ENCODE measurements at regions not wholly inside any gene's neighbourhood (a gene's known extent, or its start where the extent isn't known, plus 50 kb on each side); places are given as distances from the start of the nearest gene placed in this dataset.

GRCh38 chr4:66691101-66691500 is 854.2 kb downstream of the CENPC start:
- TF ChIP-seq NFIC (IDR thresholded peaks at IDR 0.05) (no peak), USF1 (IDR thresholded peaks at IDR 0.05) (no peak), EP300 (IDR thresholded peaks at IDR 0.05; ENCODE audit: borderline replicate concordance) (no peak), YY1 (IDR thresholded peaks at IDR 0.05; ENCODE audit: low read depth) (no peak), TCF12 (IDR thresholded peaks at IDR 0.05; ENCODE audit: low read depth) (no peak), RAD21 (IDR thresholded peaks at IDR 0.05; ENCODE audit: low read depth) (no peak), REST (IDR thresholded peaks at IDR 0.05; ENCODE audit: low read depth) (no peak), ZBTB7A (IDR thresholded peaks at IDR 0.05; ENCODE audit: low read depth) (no peak), TAF1 (IDR thresholded peaks at IDR 0.05; ENCODE audit: low read depth) (no peak), MAX (IDR thresholded peaks at IDR 0.05) (no peak), EGR1 (IDR thresholded peaks at IDR 0.05) (no peak), TEAD4 (IDR thresholded peaks at IDR 0.05) (no peak)

- TF ChIP-seq CEBPB (IDR thresholded peaks at IDR 0.05) (no peak), RAD21 (IDR thresholded peaks at IDR 0.05; ENCODE audit: low read depth) (peak; percentile 58), CREB1 (IDR thresholded peaks at IDR 0.05; ENCODE audit: low read depth) (no peak), FOXM1 (IDR thresholded peaks at IDR 0.05; ENCODE audit: borderline replicate concordance, low read depth) (no peak), TAF1 (IDR thresholded peaks at IDR 0.05; ENCODE audit: low read depth) (no peak), MAX (IDR thresholded peaks at IDR 0.05) (no peak), REST (IDR thresholded peaks at IDR 0.05; ENCODE audit: low read depth) (no peak), USF1 (IDR thresholded peaks at IDR 0.05) (no peak)
Observed at GRCh38 chr4:66688674-66689073, 856.6 kb downstream of the CENPC start.

- TF ChIP-seq TCF12 (IDR thresholded peaks at IDR 0.05; ENCODE audit: low read depth) (no peak), EP300 (IDR thresholded peaks at IDR 0.05; ENCODE audit: borderline replicate concordance) (no peak), YY1 (IDR thresholded peaks at IDR 0.05; ENCODE audit: low read depth) (no peak), FOXM1 (IDR thresholded peaks at IDR 0.05; ENCODE audit: borderline replicate concordance, low read depth) (no peak), ZBTB7A (IDR thresholded peaks at IDR 0.05; ENCODE audit: low read depth) (no peak), TEAD4 (IDR thresholded peaks at IDR 0.05) (no peak)
Observed at GRCh38 chr4:66687459-66687858, 857.8 kb downstream of the CENPC start.

GRCh38 chr4:66681962-66682361 is 863.3 kb downstream of the CENPC start:
- no peak for TF ChIP-seq USF1 (IDR thresholded peaks at IDR 0.05)
- TF ChIP-seq NFIC (IDR thresholded peaks at IDR 0.05): no peak
- TF ChIP-seq YY1 (IDR thresholded peaks at IDR 0.05; ENCODE audit: low read depth): no peak
- no peak for TF ChIP-seq EGR1 (IDR thresholded peaks at IDR 0.05)
- TF ChIP-seq RAD21 (IDR thresholded peaks at IDR 0.05; ENCODE audit: low read depth): no peak
- TF ChIP-seq ZBTB7A (IDR thresholded peaks at IDR 0.05; ENCODE audit: low read depth): no peak
- TF ChIP-seq CREB1 (IDR thresholded peaks at IDR 0.05; ENCODE audit: low read depth): no peak
- TF ChIP-seq CEBPB (IDR thresholded peaks at IDR 0.05): no peak
- no peak for TF ChIP-seq FOXM1 (IDR thresholded peaks at IDR 0.05; ENCODE audit: borderline replicate concordance, low read depth)
- TF ChIP-seq REST (IDR thresholded peaks at IDR 0.05; ENCODE audit: low read depth): no peak
- TF ChIP-seq EP300 (IDR thresholded peaks at IDR 0.05; ENCODE audit: borderline replicate concordance): no peak
